Endothelial cell of umbilical vein (primary cell): ENCODE measurements at regions not wholly inside any gene's neighbourhood (a gene's known extent, or its start where the extent isn't known, plus 50 kb on each side); places are given as distances from the start of the nearest gene placed in this dataset.

ENCODE experiments used
- BruUV-seq: library from RNA; stranded (reverse); fragments of 400-500 nt; replicated peaks from 2 replicates; lab custom pipeline; 2021; lab: Mats Ljungman, UMichigan
- CTCF ChIA-PET: fragments of 300-600, 350-600 bp; sonication (Branson Sonifier 250); formaldehyde crosslinking; loops from one replicate; lab custom pipeline; 2021; ENCODE audit warnings: antibody characterized with exemption, inconsistent platforms; lab: Charles Lee
- POLR2A ChIA-PET: fragments of 300-600, 350-600 bp; sonication (Branson Sonifier 250); formaldehyde crosslinking; loops from one replicate; lab custom pipeline; 2021; ENCODE audit warnings: antibody characterized with exemption, inconsistent platforms; lab: Charles Lee
- DNase-seq: peaks from one replicate; pipeline ENCODE4 v3.0.0-alpha.2; 2011; ENCODE audit warnings: low read depth, low spot score
- FAIRE-seq: peaks from 2 replicates; lab custom pipeline; 2011; peaks lifted over from hg19 to GRCh38; lab: Jason Lieb, UNC
- H2AFZ ChIP-seq: 2 replicates; pipeline ENCODE4 v1.6.0; 2012; ENCODE audit warnings: low read depth, low read length, control low read depth, inconsistent platforms
- H3K27ac ChIP-seq: 2 replicates; pipeline ENCODE4 v1.5.1; 2011; ENCODE audit warnings: low read depth, mild to moderate bottlenecking, control low read depth, low read length, moderate library complexity; ENCODE audit not compliant: insufficient read depth
- H3K27me3 ChIP-seq, 2 experiments: 2 replicates each; pipeline versions ENCODE4 v1.6.0 to v1.6.1; 2011; ENCODE audit warnings: low read length in 2 of 2, mixed read lengths in 1 of 2; ENCODE audit not compliant: control insufficient read depth in 2 of 2, insufficient read depth in 2 of 2
- H3K36me3 ChIP-seq, 2 experiments: 2 replicates in 1 of 2; 3 replicates in 1 of 2; pipeline ENCODE4 v1.5.1; 2011; ENCODE audit warnings: low read length in 2 of 2, mild to moderate bottlenecking in 1 of 2, moderate library complexity in 1 of 2; ENCODE audit not compliant: control insufficient read depth in 2 of 2, insufficient read depth in 2 of 2; ENCODE audit errors: extremely low read depth in 1 of 2
- H3K4me1 ChIP-seq: 3 replicates; pipeline ENCODE4 v1.5.1; 2011; ENCODE audit warnings: mild to moderate bottlenecking, low read length; ENCODE audit not compliant: control insufficient read depth, insufficient read depth; ENCODE audit errors: extremely low read depth
- H3K4me2 ChIP-seq: 2 replicates; pipeline ENCODE4 v1.6.1; 2011; ENCODE audit warnings: low read length, control low read depth, mixed read lengths; ENCODE audit not compliant: insufficient read depth
- H3K4me3 ChIP-seq, 3 experiments: fragments of 200-600 bp in 1 of 3; sonication (generic), shearing (Covaris generic) in 1 of 3; replicated peaks in 1 of 3; 2 replicates each; pipeline ENCODE4 v1.5.1; 2011 to 2016; ENCODE audit warnings: control low read depth in 3 of 3, low read length in 3 of 3, mild to moderate bottlenecking in 2 of 3, inconsistent platforms in 1 of 3, low read depth in 1 of 3, moderate library complexity in 1 of 3; ENCODE audit not compliant: insufficient read depth in 1 of 3
- H3K79me2 ChIP-seq: 2 replicates; pipeline ENCODE4 v1.6.0; 2012; ENCODE audit warnings: low read length, inconsistent platforms; ENCODE audit not compliant: control insufficient read depth, insufficient read depth
- H3K9ac ChIP-seq: replicated peaks from 2 replicates; pipeline ENCODE3; 2011; ENCODE audit warnings: low read length, control low read depth; ENCODE audit not compliant: insufficient read depth; ENCODE audit errors: extremely low read depth
- H3K9me1 ChIP-seq: replicated peaks from 3 replicates; pipeline ENCODE4 v1.6.0; 2011; ENCODE audit warnings: mild to moderate bottlenecking, low read length; ENCODE audit not compliant: control insufficient read depth, insufficient read depth; ENCODE audit errors: extremely low read depth
- H3K9me3 ChIP-seq: replicated peaks from 2 replicates; pipeline ENCODE4 v1.5.1; 2012; ENCODE audit warnings: low read length, inconsistent platforms; ENCODE audit not compliant: control insufficient read depth, insufficient read depth
- H4K20me1 ChIP-seq: replicated peaks from 2 replicates; pipeline ENCODE3; 2011; ENCODE audit warnings: mild to moderate bottlenecking, low read length; ENCODE audit not compliant: control insufficient read depth, insufficient read depth; ENCODE audit errors: extremely low read depth
- EZH2 ChIP-seq: IDR thresholded peaks from 2 replicates; pipeline ENCODE4 v1.6.1; 2012; ENCODE audit warnings: borderline replicate concordance, low read depth, mild to moderate bottlenecking, moderate library complexity, low read length, inconsistent platforms; ENCODE audit not compliant: severe bottlenecking
- FOS ChIP-seq: IDR thresholded peaks from 2 replicates; pipeline ENCODE4 v1.6.1; 2011; ENCODE audit warnings: mild to moderate bottlenecking, low read length, moderate library complexity, borderline replicate concordance; ENCODE audit not compliant: insufficient read depth
- GATA2 ChIP-seq: IDR thresholded peaks from 2 replicates; pipeline ENCODE4 v1.7.0; 2011; ENCODE audit warnings: low read depth, mild to moderate bottlenecking, moderate library complexity, mixed read lengths, low read length; ENCODE audit not compliant: insufficient read length, insufficient read depth
- JUN ChIP-seq: IDR thresholded peaks from 2 replicates; pipeline ENCODE4 v1.6.1; 2011; ENCODE audit warnings: borderline replicate concordance, low read depth; ENCODE audit not compliant: insufficient read length, insufficient read depth
- MYC ChIP-seq: IDR thresholded peaks from one replicate; pipeline ENCODE4 v1.6.1; 2011; ENCODE audit warnings: mild to moderate bottlenecking, low read depth, low read length
- POLR2A ChIP-seq: IDR thresholded peaks from 2 replicates; pipeline ENCODE4 v1.6.1; 2012; ENCODE audit warnings: low read depth, mild to moderate bottlenecking, control low read depth, low read length
- POLR2AphosphoS5 ChIP-seq: IDR thresholded peaks from 2 replicates; pipeline ENCODE4 v1.6.1; 2012; ENCODE audit warnings: low read depth, mild to moderate bottlenecking, control low read depth, low read length, moderate library complexity; ENCODE audit not compliant: insufficient read depth
- dilution Hi-C: fragments of 300-500 bp; cut with MboI; formaldehyde crosslinking; loops from one replicate; pipeline ENCODE4 v1.15.0; 2019; ENCODE audit warnings: low sequenced_read_pairs; ENCODE audit not compliant: extremely low pct_ligation_motif_present
- intact Hi-C: fragments of 100-400 bp; cut with micrococcal nuclease; formaldehyde crosslinking; loops from one replicate; pipeline ENCODE4 v1.10.0; 2022
- TF ChIP-seq, protein P1 (sequence below), 2 donors: IDR thresholded peaks; 1 replicate in 1 of 2; 2 replicates in 1 of 2; pipeline ENCODE4 v1.5.1; 2011; ENCODE audit warnings: low read length in 2 of 2, mild to moderate bottlenecking in 2 of 2, moderate library complexity in 2 of 2, control low read depth in 1 of 2, inconsistent platforms in 1 of 2, low read depth in 1 of 2; ENCODE audit not compliant: insufficient read depth in 1 of 2; ENCODE audit errors: extremely low read depth in 1 of 2
- TF ChIP-seq, protein P2 (sequence below): IDR thresholded peaks from 2 replicates; pipeline ENCODE4 v1.6.1; 2011; ENCODE audit not compliant: insufficient read depth, insufficient read length

- FAIRE-seq (no peak), DNase-seq (no peak)
- Histone ChIP-seq H2AFZ (no peak overlapping the region), H3K36me3 (no peaks in the 10 kb centered on the region), H3K9me3 (peaks cover 6% of the 10 kb centered on the region), H3K4me1 (no peaks in the 10 kb centered on the region), H3K79me2 (no peaks in the 10 kb centered on the region), H3K27me3 (no peaks in the 10 kb centered on the region), H4K20me1 (no peaks in the 10 kb centered on the region), H3K27ac (no peak overlapping the region), H3K4me2 (no peak overlapping the region), H3K4me3 (no peak overlapping the region), H3K9ac (no peak overlapping the region), H3K9me1 (no peaks in the 10 kb centered on the region)
- ChIA-PET POLR2A (no interaction called here), CTCF (no interaction called here)
- TF ChIP-seq, protein P1, sequence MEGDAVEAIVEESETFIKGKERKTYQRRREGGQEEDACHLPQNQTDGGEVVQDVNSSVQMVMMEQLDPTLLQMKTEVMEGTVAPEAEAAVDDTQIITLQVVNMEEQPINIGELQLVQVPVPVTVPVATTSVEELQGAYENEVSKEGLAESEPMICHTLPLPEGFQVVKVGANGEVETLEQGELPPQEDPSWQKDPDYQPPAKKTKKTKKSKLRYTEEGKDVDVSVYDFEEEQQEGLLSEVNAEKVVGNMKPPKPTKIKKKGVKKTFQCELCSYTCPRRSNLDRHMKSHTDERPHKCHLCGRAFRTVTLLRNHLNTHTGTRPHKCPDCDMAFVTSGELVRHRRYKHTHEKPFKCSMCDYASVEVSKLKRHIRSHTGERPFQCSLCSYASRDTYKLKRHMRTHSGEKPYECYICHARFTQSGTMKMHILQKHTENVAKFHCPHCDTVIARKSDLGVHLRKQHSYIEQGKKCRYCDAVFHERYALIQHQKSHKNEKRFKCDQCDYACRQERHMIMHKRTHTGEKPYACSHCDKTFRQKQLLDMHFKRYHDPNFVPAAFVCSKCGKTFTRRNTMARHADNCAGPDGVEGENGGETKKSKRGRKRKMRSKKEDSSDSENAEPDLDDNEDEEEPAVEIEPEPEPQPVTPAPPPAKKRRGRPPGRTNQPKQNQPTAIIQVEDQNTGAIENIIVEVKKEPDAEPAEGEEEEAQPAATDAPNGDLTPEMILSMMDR (IDR thresholded peaks at IDR 0.05; ENCODE audit: extremely low read depth in 1 of 2, insufficient read depth in 1 of 2, low read depth in 1 of 2, low read length in 2 of 2) = no peak
- TF ChIP-seq MYC (no peak), POLR2A (no peak), JUN (no peak), FOS (no peak), GATA2 (no peak), EZH2 (no peak), POLR2AphosphoS5 (no peak)
- TF ChIP-seq, protein P2, sequence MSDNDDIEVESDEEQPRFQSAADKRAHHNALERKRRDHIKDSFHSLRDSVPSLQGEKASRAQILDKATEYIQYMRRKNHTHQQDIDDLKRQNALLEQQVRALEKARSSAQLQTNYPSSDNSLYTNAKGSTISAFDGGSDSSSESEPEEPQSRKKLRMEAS = no peak
- dilution Hi-C loops = no loop called here
- intact Hi-C loops = no loop called here
- no TSS peak for BruUV-seq
Measured at GRCh38 chr16:48942996-48943395, 333.0 kb upstream of the N4BP1 start.
